ENCODE measurements at regions not wholly inside any gene's neighbourhood (a gene's known extent, or its start where the extent isn't known, plus 50 kb on each side); places are given as distances from the start of the nearest gene placed in this dataset.

GRCh38 chr4:106429885-106430284 lies 61.3 kb upstream of the GIMD1 start:
- ATAC-seq (ENCODE audit: low read depth) (no peak), DNase-seq (no peak)
- H3K4me3 Mint-ChIP-seq: no peak overlapping the region
- H3K27ac Mint-ChIP-seq: no peak overlapping the region
- H3K9me3 Mint-ChIP-seq: no peaks in the 10 kb centered on the region
- no peaks in the 10 kb centered on the region for H3K36me3 Mint-ChIP-seq
- POLR2A ChIA-PET: no interaction called here
- H3K27me3 Mint-ChIP-seq: peaks cover 2% of the 10 kb centered on the region
- H3K4me1 Mint-ChIP-seq: no peaks in the 10 kb centered on the region

GRCh38 chr4:106426069-106426468 lies 57.5 kb upstream of the GIMD1 start:
- POLR2A ChIA-PET: no interaction called here
- DNase-seq (no peak), ATAC-seq (ENCODE audit: low read depth) (no peak)
- Mint-ChIP-seq H3K36me3 (no peaks in the 10 kb centered on the region), H3K27ac (no peak overlapping the region), H3K4me3 (no peak overlapping the region), H3K27me3 (peaks cover 4% of the 10 kb centered on the region), H3K9me3 (no peaks in the 10 kb centered on the region), H3K4me1 (no peaks in the 10 kb centered on the region)

GRCh38 chr4:106425576-106425975 lies 57.0 kb upstream of the GIMD1 start:
- Mint-ChIP-seq H3K27ac (no peak overlapping the region), H3K36me3 (no peaks in the 10 kb centered on the region), H3K9me3 (no peaks in the 10 kb centered on the region), H3K4me3 (no peak overlapping the region), H3K27me3 (peaks cover 4% of the 10 kb centered on the region), H3K4me1 (no peaks in the 10 kb centered on the region)
- ATAC-seq (ENCODE audit: low read depth) (no peak), DNase-seq (no peak)
- POLR2A ChIA-PET: no interaction called here

- no peak overlapping the region for H3K4me3 Mint-ChIP-seq
- H3K27ac Mint-ChIP-seq: no peak overlapping the region
- ATAC-seq (ENCODE audit: low read depth) (no peak), DNase-seq (no peak)
- no peaks in the 10 kb centered on the region for H3K4me1 Mint-ChIP-seq
- peaks cover 4% of the 10 kb centered on the region for H3K27me3 Mint-ChIP-seq
- H3K9me3 Mint-ChIP-seq: no peaks in the 10 kb centered on the region
- POLR2A ChIA-PET: no interaction called here
- H3K36me3 Mint-ChIP-seq: no peaks in the 10 kb centered on the region
Observed at GRCh38 chr4:106424426-106424825, 55.8 kb upstream of the GIMD1 start.

GRCh38 chr4:106423791-106424190 lies 55.2 kb upstream of the GIMD1 start:
- H3K27ac Mint-ChIP-seq: no peak overlapping the region
- POLR2A ChIA-PET: no interaction called here
- no peaks in the 10 kb centered on the region for H3K4me1 Mint-ChIP-seq

GRCh38 chr4:106422766-106423165 lies 54.2 kb upstream of the GIMD1 start:
- ATAC-seq (ENCODE audit: low read depth): no peak
- POLR2A ChIA-PET: no interaction called here
- Mint-ChIP-seq H3K27ac (no peak overlapping the region), H3K9me3 (no peaks in the 10 kb centered on the region), H3K4me3 (no peak overlapping the region), H3K36me3 (no peaks in the 10 kb centered on the region), H3K27me3 (peaks cover 4% of the 10 kb centered on the region), H3K4me1 (no peaks in the 10 kb centered on the region)
- no peak for DNase-seq

More at GRCh38 chr4:106423791-106424190, 55.2 kb upstream of the GIMD1 start:
- Mint-ChIP-seq H3K36me3 (no peaks in the 10 kb centered on the region), H3K4me3 (no peak overlapping the region), H3K9me3 (no peaks in the 10 kb centered on the region), H3K27me3 (peaks cover 4% of the 10 kb centered on the region)
- ATAC-seq (ENCODE audit: low read depth) (no peak), DNase-seq (no peak)

GRCh38 chr4:106421441-106422296 lies 53.1 kb upstream of the GIMD1 start:
- POLR2A ChIA-PET: no interaction called here
- no peaks in the 10 kb centered on the region for H3K9me3 Mint-ChIP-seq
- H3K36me3 Mint-ChIP-seq: no peaks in the 10 kb centered on the region
- H3K27ac Mint-ChIP-seq: no peak overlapping the region
- H3K4me3 Mint-ChIP-seq: no peak overlapping the region
- no peak for ATAC-seq (ENCODE audit: low read depth)
- DNase-seq: no peak
- H3K27me3 Mint-ChIP-seq: peaks cover 4% of the 10 kb centered on the region
- no peaks in the 10 kb centered on the region for H3K4me1 Mint-ChIP-seq

- H3K36me3 Mint-ChIP-seq: no peaks in the 10 kb centered on the region
- H3K27me3 Mint-ChIP-seq: peaks cover 3% of the 10 kb centered on the region
- no peak for DNase-seq
- H3K9me3 Mint-ChIP-seq: no peaks in the 10 kb centered on the region
- no peaks in the 10 kb centered on the region for H3K4me1 Mint-ChIP-seq
- H3K4me3 Mint-ChIP-seq: no peak overlapping the region
- no peak for ATAC-seq (ENCODE audit: low read depth)
- POLR2A ChIA-PET: no interaction called here
- H3K27ac Mint-ChIP-seq: no peak overlapping the region
Observed at GRCh38 chr4:106418444-106418843, 49.9 kb upstream of the GIMD1 start.

Data from activated naive CD8-positive, alpha-beta T cell treated with anti-CD3 and anti-CD28 coated beads, Interleukin-2, amount 10 ng/mL, durations not matched to agents 7 days and 5 days (primary cell).